ENCODE measurements at regions not wholly inside any gene's neighbourhood (a gene's known extent, or its start where the extent isn't known, plus 50 kb on each side); places are given as distances from the start of the nearest gene placed in this dataset.

GRCh38 chr11:127640561-127641451 lies 640.2 kb upstream of the KIRREL3 start:
- Histone ChIP-seq H3K4me3 (no peak overlapping the region), H3K4me1 (no peaks in the 10 kb centered on the region), H3K9me3 (no peaks in the 10 kb centered on the region), H3K27me3 (no peaks in the 10 kb centered on the region), H3K27ac (no peak overlapping the region), H3K36me3 (no peaks in the 10 kb centered on the region)
- DNase-seq (ENCODE audit: low spot score in 2 of 2) = no peak
- WGBS = 86% methylated on average over 1 of the region's 1 CpG
- no peak for TF ChIP-seq EP300 (IDR thresholded peaks at IDR 0.05)
- TF ChIP-seq POLR2A (IDR thresholded peaks at IDR 0.05) = no peak

- no peak overlapping the region for H3K4me3 ChIP-seq
- 38% methylated on average over 2 of the region's 2 CpGs for WGBS
Measured at GRCh38 chr11:127639916-127640315, 639.3 kb upstream of the KIRREL3 start.

GRCh38 chr11:127632976-127633680 lies 632.6 kb upstream of the KIRREL3 start:
- Histone ChIP-seq H3K27ac (no peak overlapping the region), H3K4me1 (no peaks in the 10 kb centered on the region), H3K27me3 (no peaks in the 10 kb centered on the region), H3K36me3 (no peaks in the 10 kb centered on the region), H3K9me3 (no peaks in the 10 kb centered on the region), H3K4me3 (no peak overlapping the region)
- TF ChIP-seq CTCF (IDR thresholded peaks at IDR 0.05) (no peak), POLR2A (IDR thresholded peaks at IDR 0.05) (no peak), EP300 (IDR thresholded peaks at IDR 0.05) (no peak), POLR2AphosphoS5 (IDR thresholded peaks at IDR 0.05) (no peak)
- no peak for DNase-seq (ENCODE audit: low spot score in 2 of 2)
- WGBS = 67% methylated on average over 2 of the region's 2 CpGs

More at GRCh38 chr11:127639916-127640315, 639.3 kb upstream of the KIRREL3 start:
- H3K27ac ChIP-seq = no peak overlapping the region
- no peak for DNase-seq (ENCODE audit: low spot score in 2 of 2)
- H3K36me3 ChIP-seq = no peaks in the 10 kb centered on the region
- H3K9me3 ChIP-seq = no peaks in the 10 kb centered on the region
- no peaks in the 10 kb centered on the region for H3K27me3 ChIP-seq
- no peak for TF ChIP-seq POLR2A (IDR thresholded peaks at IDR 0.05)
- no peak for TF ChIP-seq CTCF (IDR thresholded peaks at IDR 0.05)
- no peak for TF ChIP-seq POLR2AphosphoS5 (IDR thresholded peaks at IDR 0.05)
- no peak for TF ChIP-seq EP300 (IDR thresholded peaks at IDR 0.05)
- no peaks in the 10 kb centered on the region for H3K4me1 ChIP-seq

- Histone ChIP-seq H3K4me3 (no peak overlapping the region), H3K36me3 (no peaks in the 10 kb centered on the region), H3K27ac (no peak overlapping the region), H3K9me3 (no peaks in the 10 kb centered on the region), H3K4me1 (no peaks in the 10 kb centered on the region), H3K27me3 (no peaks in the 10 kb centered on the region)
- TF ChIP-seq POLR2A (IDR thresholded peaks at IDR 0.05) (no peak), CTCF (IDR thresholded peaks at IDR 0.05) (no peak), EP300 (IDR thresholded peaks at IDR 0.05) (no peak), POLR2AphosphoS5 (IDR thresholded peaks at IDR 0.05) (no peak)
- WGBS = 75% methylated on average over 4 of the region's 4 CpGs
- DNase-seq (ENCODE audit: low spot score in 2 of 2) = no peak
Measured at GRCh38 chr11:127632546-127632945, 632.0 kb upstream of the KIRREL3 start.

- Histone ChIP-seq H3K27me3 (no peaks in the 10 kb centered on the region), H3K9me3 (no peaks in the 10 kb centered on the region), H3K4me1 (no peaks in the 10 kb centered on the region), H3K4me3 (no peak overlapping the region), H3K27ac (no peak overlapping the region), H3K36me3 (no peaks in the 10 kb centered on the region)
- no peak for DNase-seq (ENCODE audit: low spot score in 2 of 2)
- 94% methylated on average over 5 of the region's 5 CpGs for WGBS
- TF ChIP-seq POLR2A (IDR thresholded peaks at IDR 0.05) = no peak
- no peak for TF ChIP-seq POLR2AphosphoS5 (IDR thresholded peaks at IDR 0.05)
- TF ChIP-seq CTCF (IDR thresholded peaks at IDR 0.05) = no peak
- TF ChIP-seq EP300 (IDR thresholded peaks at IDR 0.05) = no peak
Measured at GRCh38 chr11:127631974-127632373, 631.4 kb upstream of the KIRREL3 start.

All from suprapubic skin (tissue), 4 donors.